Left ventricle myocardium superior (tissue), 1 donor: ENCODE measurements at regions not wholly inside any gene's neighbourhood (a gene's known extent, or its start where the extent isn't known, plus 50 kb on each side); places are given as distances from the start of the nearest gene placed in this dataset.

Experiments used
- ATAC-seq: fragments of 200-7000 bp; cut with Tn5 transposase; one replicate; pipeline ENCODE4 v1.9.1; 2020; ENCODE audit warnings: mild to moderate bottlenecking, moderate library complexity
- DNase-seq: peaks from one replicate; pipeline ENCODE4 v3.0.0-alpha.2; 2020
- intact Hi-C: fragments of 100-400 bp; cut with micrococcal nuclease; formaldehyde crosslinking; loops from one replicate; pipeline ENCODE4 v1.11.0; 2022
- donor health status: DM: no; HTN: yes; CAD: no; lungs with severe emphysema.

- ATAC-seq (no peak), DNase-seq (no peak)
Observed at GRCh38 chr2:173654161-173654895, 299.7 kb downstream of the CDCA7 start.

GRCh38 chr2:173654896-173655265 lies 300.2 kb downstream of the CDCA7 start:
- DNase-seq (no peak), ATAC-seq (no peak)
- intact Hi-C loops, result no loop called here

More at GRCh38 chr2:173654161-173654895, 299.7 kb downstream of the CDCA7 start:
- intact Hi-C loops, result no loop called here

GRCh38 chr2:173656086-173656485 lies 301.4 kb downstream of the CDCA7 start:
- intact Hi-C loops, result no loop called here
- DNase-seq, result no peak
- no peak for ATAC-seq

GRCh38 chr2:173657996-173658717 lies 303.5 kb downstream of the CDCA7 start:
- intact Hi-C loops, result no loop called here
- ATAC-seq, result no peak
- DNase-seq, result no peak

GRCh38 chr2:173658946-173659371 lies 304.3 kb downstream of the CDCA7 start:
- ATAC-seq (no peak), DNase-seq (no peak)
- intact Hi-C loops, result no loop called here

DNA sequence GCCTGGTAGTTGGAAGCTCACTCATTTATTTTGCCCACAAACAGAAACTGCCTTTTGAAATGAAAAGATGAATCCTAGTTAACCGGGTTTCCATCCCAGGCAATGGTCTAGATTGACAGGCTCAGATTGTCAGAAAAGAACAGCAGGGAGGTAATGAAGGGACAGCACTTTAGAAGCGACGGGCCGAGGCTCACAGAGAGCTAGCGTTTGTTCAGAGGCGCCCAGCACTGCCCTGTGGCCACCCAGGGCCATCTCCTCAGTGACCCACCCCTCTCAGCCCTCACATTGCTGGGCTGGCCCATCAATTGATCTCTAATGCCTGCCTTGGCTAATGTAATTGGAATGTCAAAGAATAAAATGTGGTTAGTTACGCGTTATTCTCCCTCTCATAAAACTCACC lies 304.8 kb downstream of the CDCA7 start:
- ATAC-seq (no peak), DNase-seq (no peak)
- intact Hi-C loops, result no loop called here

- no peak for DNase-seq
- intact Hi-C loops, result no loop called here
- no peak for ATAC-seq
Observed at GRCh38 chr2:173661586-173661985, 303.6 kb downstream of the SP3 start.

DNA sequence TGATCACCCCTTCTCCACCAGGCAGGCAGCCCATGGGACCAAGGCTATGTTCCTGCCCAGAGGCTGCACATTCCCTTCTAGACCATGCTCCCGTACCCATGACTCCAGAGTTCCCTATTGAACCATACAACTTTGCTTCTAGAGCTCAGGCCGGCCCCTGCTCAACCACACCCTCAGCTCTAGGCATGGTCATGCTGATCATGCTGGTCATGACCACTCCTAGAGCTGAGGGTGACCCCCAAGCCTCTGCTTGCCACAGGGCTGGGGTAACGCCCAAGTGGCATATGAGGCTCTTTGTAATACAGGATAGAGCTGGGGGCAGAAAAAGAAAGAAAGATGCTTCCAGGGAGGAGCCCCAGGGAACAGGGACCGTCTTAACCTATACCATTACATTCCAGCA lies 301.8 kb downstream of the SP3 start:
- no peak for DNase-seq
- intact Hi-C loops, result no loop called here
- no peak for ATAC-seq

GRCh38 chr2:173663835-173664512 lies 301.2 kb downstream of the SP3 start:
- DNase-seq, result no peak
- no peak for ATAC-seq
- intact Hi-C loops, result no loop called here

DNA sequence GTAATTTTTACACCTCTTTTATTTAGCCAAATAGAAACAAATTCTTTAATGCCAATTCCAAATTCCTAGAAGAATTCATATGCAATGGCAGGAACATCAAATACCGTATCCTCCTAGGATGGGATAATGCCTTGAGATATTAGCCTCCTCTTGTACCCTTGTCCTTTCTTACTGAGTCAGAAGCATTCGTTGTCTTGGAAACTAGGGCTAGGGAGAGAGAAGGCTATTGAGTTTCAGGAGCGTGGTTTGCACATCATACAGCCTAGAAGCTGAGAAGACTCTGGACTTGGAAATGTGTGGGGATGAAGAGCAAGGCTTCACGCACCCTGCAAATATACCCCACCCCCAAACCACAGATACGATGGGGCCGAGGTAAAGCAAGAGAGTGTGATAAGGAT lies 300.7 kb downstream of the SP3 start:
- ATAC-seq (no peak), DNase-seq (no peak)
- intact Hi-C loops, result no loop called here

GRCh38 chr2:173666171-173666888 lies 298.8 kb downstream of the SP3 start:
- ATAC-seq, result no peak

GRCh38 chr2:173667014-173667413 lies 298.2 kb downstream of the SP3 start:
- intact Hi-C loops, result no loop called here
- no peak for ATAC-seq
- DNase-seq, result no peak

More at GRCh38 chr2:173666171-173666888, 298.8 kb downstream of the SP3 start:
- intact Hi-C loops, result no loop called here
- no peak for DNase-seq

GRCh38 chr2:173667415-173667814 lies 297.8 kb downstream of the SP3 start:
- ATAC-seq (no peak), DNase-seq (no peak)
- intact Hi-C loops, result no loop called here

GRCh38 chr2:173669271-173669853 lies 295.8 kb downstream of the SP3 start:
- no peak for DNase-seq
- intact Hi-C loops, result no loop called here
- no peak for ATAC-seq

DNA sequence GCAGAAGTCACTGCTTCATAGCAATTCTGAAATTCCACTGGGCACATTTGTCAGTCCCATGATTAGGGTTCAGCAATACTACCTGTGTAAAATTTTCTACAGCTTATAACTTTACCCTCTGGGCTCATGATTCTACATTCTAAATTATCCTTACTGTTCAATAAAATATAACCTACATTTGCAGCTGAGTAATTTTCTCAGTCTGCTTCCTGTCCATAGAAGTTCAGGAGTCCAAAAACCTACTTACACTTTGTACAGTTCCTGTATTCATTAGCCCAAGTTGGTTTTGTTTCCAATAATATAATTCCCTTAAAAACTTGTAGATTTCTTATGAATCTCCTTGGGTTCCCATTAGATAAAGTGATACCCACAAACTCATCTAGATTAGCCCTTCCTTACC lies 295.3 kb downstream of the SP3 start:
- intact Hi-C loops, result no loop called here
- no peak for DNase-seq
- no peak for ATAC-seq

- no peak for ATAC-seq
- intact Hi-C loops, result no loop called here
Observed at GRCh38 chr2:173672573-173673340, 292.4 kb downstream of the SP3 start.

DNA sequence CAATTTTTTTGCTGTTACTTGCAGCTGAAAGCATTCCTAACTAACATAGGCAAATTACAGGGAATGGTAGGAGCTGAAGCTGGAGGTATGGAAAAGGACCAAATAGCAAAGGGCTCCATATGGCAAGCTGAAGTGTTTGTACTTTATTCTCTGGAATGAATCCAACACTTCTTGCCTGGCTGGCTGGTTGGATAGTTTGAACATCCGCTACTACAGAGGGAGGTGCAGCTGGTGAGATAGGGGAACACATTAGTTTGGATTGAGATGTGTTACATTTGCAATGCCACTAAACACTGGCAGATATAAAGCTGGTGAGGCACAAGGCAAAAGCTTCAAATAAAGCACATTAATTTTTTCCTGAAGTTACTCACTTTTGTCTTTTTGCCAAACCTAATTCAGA lies 291.5 kb downstream of the SP3 start:
- no peak for ATAC-seq
- no peak for DNase-seq
- intact Hi-C loops, result no loop called here

More at GRCh38 chr2:173672573-173673340, 292.4 kb downstream of the SP3 start:
- DNase-seq, result no peak

- intact Hi-C loops, result no loop called here
- no peak for DNase-seq
- ATAC-seq, result no peak
Observed at GRCh38 chr2:173676647-173677046, 288.5 kb downstream of the SP3 start.

- no peak for DNase-seq
- intact Hi-C loops, result no loop called here
- ATAC-seq, result no peak
Observed at GRCh38 chr2:173678186-173678585, 287.0 kb downstream of the SP3 start.
